Endothelial cell of umbilical vein (primary cell): ENCODE measurements at regions not wholly inside any gene's neighbourhood (a gene's known extent, or its start where the extent isn't known, plus 50 kb on each side); places are given as distances from the start of the nearest gene placed in this dataset.

ENCODE experiments used
- BruUV-seq: library from RNA; stranded (reverse); fragments of 400-500 nt; replicated peaks from 2 replicates; lab custom pipeline; 2021; lab: Mats Ljungman, UMichigan
- CTCF ChIA-PET: fragments of 300-600, 350-600 bp; sonication (Branson Sonifier 250); formaldehyde crosslinking; loops from one replicate; lab custom pipeline; 2021; ENCODE audit warnings: antibody characterized with exemption, inconsistent platforms; lab: Charles Lee
- POLR2A ChIA-PET: fragments of 300-600, 350-600 bp; sonication (Branson Sonifier 250); formaldehyde crosslinking; loops from one replicate; lab custom pipeline; 2021; ENCODE audit warnings: antibody characterized with exemption, inconsistent platforms; lab: Charles Lee
- DNase-seq: peaks from one replicate; pipeline ENCODE4 v3.0.0-alpha.2; 2011; ENCODE audit warnings: low read depth, low spot score
- FAIRE-seq: peaks from 2 replicates; lab custom pipeline; 2011; peaks lifted over from hg19 to GRCh38; lab: Jason Lieb, UNC
- H2AFZ ChIP-seq: 2 replicates; pipeline ENCODE4 v1.6.0; 2012; ENCODE audit warnings: low read depth, low read length, control low read depth, inconsistent platforms
- H3K27ac ChIP-seq: 2 replicates; pipeline ENCODE4 v1.5.1; 2011; ENCODE audit warnings: low read depth, mild to moderate bottlenecking, control low read depth, low read length, moderate library complexity; ENCODE audit not compliant: insufficient read depth
- H3K27me3 ChIP-seq, 2 experiments: 2 replicates each; pipeline versions ENCODE4 v1.6.0 to v1.6.1; 2011; ENCODE audit warnings: low read length in 2 of 2, mixed read lengths in 1 of 2; ENCODE audit not compliant: control insufficient read depth in 2 of 2, insufficient read depth in 2 of 2
- H3K36me3 ChIP-seq, 2 experiments: 2 replicates in 1 of 2; 3 replicates in 1 of 2; pipeline ENCODE4 v1.5.1; 2011; ENCODE audit warnings: low read length in 2 of 2, mild to moderate bottlenecking in 1 of 2, moderate library complexity in 1 of 2; ENCODE audit not compliant: control insufficient read depth in 2 of 2, insufficient read depth in 2 of 2; ENCODE audit errors: extremely low read depth in 1 of 2
- H3K4me1 ChIP-seq: 3 replicates; pipeline ENCODE4 v1.5.1; 2011; ENCODE audit warnings: mild to moderate bottlenecking, low read length; ENCODE audit not compliant: control insufficient read depth, insufficient read depth; ENCODE audit errors: extremely low read depth
- H3K4me2 ChIP-seq: 2 replicates; pipeline ENCODE4 v1.6.1; 2011; ENCODE audit warnings: low read length, control low read depth, mixed read lengths; ENCODE audit not compliant: insufficient read depth
- H3K4me3 ChIP-seq, 3 experiments: fragments of 200-600 bp in 1 of 3; sonication (generic), shearing (Covaris generic) in 1 of 3; replicated peaks in 1 of 3; 2 replicates each; pipeline ENCODE4 v1.5.1; 2011 to 2016; ENCODE audit warnings: control low read depth in 3 of 3, low read length in 3 of 3, mild to moderate bottlenecking in 2 of 3, inconsistent platforms in 1 of 3, low read depth in 1 of 3, moderate library complexity in 1 of 3; ENCODE audit not compliant: insufficient read depth in 1 of 3
- H3K79me2 ChIP-seq: 2 replicates; pipeline ENCODE4 v1.6.0; 2012; ENCODE audit warnings: low read length, inconsistent platforms; ENCODE audit not compliant: control insufficient read depth, insufficient read depth
- H3K9ac ChIP-seq: replicated peaks from 2 replicates; pipeline ENCODE3; 2011; ENCODE audit warnings: low read length, control low read depth; ENCODE audit not compliant: insufficient read depth; ENCODE audit errors: extremely low read depth
- H3K9me1 ChIP-seq: replicated peaks from 3 replicates; pipeline ENCODE4 v1.6.0; 2011; ENCODE audit warnings: mild to moderate bottlenecking, low read length; ENCODE audit not compliant: control insufficient read depth, insufficient read depth; ENCODE audit errors: extremely low read depth
- H3K9me3 ChIP-seq: replicated peaks from 2 replicates; pipeline ENCODE4 v1.5.1; 2012; ENCODE audit warnings: low read length, inconsistent platforms; ENCODE audit not compliant: control insufficient read depth, insufficient read depth
- H4K20me1 ChIP-seq: replicated peaks from 2 replicates; pipeline ENCODE3; 2011; ENCODE audit warnings: mild to moderate bottlenecking, low read length; ENCODE audit not compliant: control insufficient read depth, insufficient read depth; ENCODE audit errors: extremely low read depth
- CTCF ChIP-seq, 2 donors: IDR thresholded peaks; 1 replicate in 1 of 2; 2 replicates in 1 of 2; pipeline ENCODE4 v1.5.1; 2011; ENCODE audit warnings: low read length in 2 of 2, mild to moderate bottlenecking in 2 of 2, moderate library complexity in 2 of 2, control low read depth in 1 of 2, inconsistent platforms in 1 of 2, low read depth in 1 of 2; ENCODE audit not compliant: insufficient read depth in 1 of 2; ENCODE audit errors: extremely low read depth in 1 of 2
- EZH2 ChIP-seq: IDR thresholded peaks from 2 replicates; pipeline ENCODE4 v1.6.1; 2012; ENCODE audit warnings: borderline replicate concordance, low read depth, mild to moderate bottlenecking, moderate library complexity, low read length, inconsistent platforms; ENCODE audit not compliant: severe bottlenecking
- FOS ChIP-seq: IDR thresholded peaks from 2 replicates; pipeline ENCODE4 v1.6.1; 2011; ENCODE audit warnings: mild to moderate bottlenecking, low read length, moderate library complexity, borderline replicate concordance; ENCODE audit not compliant: insufficient read depth
- GATA2 ChIP-seq: IDR thresholded peaks from 2 replicates; pipeline ENCODE4 v1.7.0; 2011; ENCODE audit warnings: low read depth, mild to moderate bottlenecking, moderate library complexity, mixed read lengths, low read length; ENCODE audit not compliant: insufficient read length, insufficient read depth
- JUN ChIP-seq: IDR thresholded peaks from 2 replicates; pipeline ENCODE4 v1.6.1; 2011; ENCODE audit warnings: borderline replicate concordance, low read depth; ENCODE audit not compliant: insufficient read length, insufficient read depth
- MYC ChIP-seq: IDR thresholded peaks from one replicate; pipeline ENCODE4 v1.6.1; 2011; ENCODE audit warnings: mild to moderate bottlenecking, low read depth, low read length
- POLR2A ChIP-seq: IDR thresholded peaks from 2 replicates; pipeline ENCODE4 v1.6.1; 2012; ENCODE audit warnings: low read depth, mild to moderate bottlenecking, control low read depth, low read length
- POLR2AphosphoS5 ChIP-seq: IDR thresholded peaks from 2 replicates; pipeline ENCODE4 v1.6.1; 2012; ENCODE audit warnings: low read depth, mild to moderate bottlenecking, control low read depth, low read length, moderate library complexity; ENCODE audit not compliant: insufficient read depth
- dilution Hi-C: fragments of 300-500 bp; cut with MboI; formaldehyde crosslinking; loops from one replicate; pipeline ENCODE4 v1.15.0; 2019; ENCODE audit warnings: low sequenced_read_pairs; ENCODE audit not compliant: extremely low pct_ligation_motif_present
- intact Hi-C: fragments of 100-400 bp; cut with micrococcal nuclease; formaldehyde crosslinking; loops from one replicate; pipeline ENCODE4 v1.10.0; 2022
- TF ChIP-seq, protein P1 (sequence below): IDR thresholded peaks from 2 replicates; pipeline ENCODE4 v1.6.1; 2011; ENCODE audit not compliant: insufficient read depth, insufficient read length

DNA sequence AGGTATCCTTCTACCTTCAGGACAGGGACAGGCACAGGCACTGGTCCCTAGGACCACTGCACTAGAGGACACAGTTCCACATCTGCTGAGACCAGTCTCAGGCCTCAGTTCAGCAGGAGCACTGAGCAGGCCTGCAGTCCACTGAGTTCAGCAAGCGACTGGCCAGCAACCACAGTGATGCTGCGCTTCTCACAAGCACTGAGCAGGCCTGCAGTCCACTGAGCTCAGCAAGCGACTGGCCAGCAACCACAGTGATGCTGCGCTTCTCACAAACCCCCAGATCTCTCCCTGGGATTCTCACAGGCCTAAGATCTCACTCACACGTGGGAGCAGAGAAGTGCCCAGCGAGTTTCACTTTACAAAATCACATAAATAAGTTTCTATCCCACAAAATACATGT, 140.6 kb downstream of the IRS2 start:
- ChIA-PET POLR2A (no interaction called here), CTCF (interaction anchor here (1.9 kb wide), 1 partner anchor 22 kb away, joined by 5 read pairs; no protein-coding TSS in a partner anchor)
- Histone ChIP-seq H3K9ac (no peak overlapping the region), H3K79me2 (no peaks in the 10 kb centered on the region), H4K20me1 (no peaks in the 10 kb centered on the region), H3K36me3 (no peaks in the 10 kb centered on the region), H3K4me3 (no peak overlapping the region), H3K9me3 (peaks cover 2% of the 10 kb centered on the region), H3K27ac (no peak overlapping the region), H3K4me1 (no peaks in the 10 kb centered on the region), H3K27me3 (peaks cover 0 to 18% of the 10 kb centered on the region in 2 experiments), H3K9me1 (no peaks in the 10 kb centered on the region), H3K4me2 (no peak overlapping the region), H2AFZ (no peak overlapping the region)
- TF ChIP-seq FOS = no peak
- BruUV-seq = no TSS peak
- DNase-seq (no peak), FAIRE-seq (no peak)
- dilution Hi-C loops (no loop called here), intact Hi-C loops (no loop called here)

GRCh38 chr13:109644956-109645355, 141.4 kb downstream of the IRS2 start:
- no peak overlapping the region for H3K4me3 ChIP-seq
- H3K79me2 ChIP-seq = no peaks in the 10 kb centered on the region
- no peaks in the 10 kb centered on the region for H3K4me1 ChIP-seq
- ChIA-PET CTCF (no interaction called here), POLR2A (no interaction called here)
- no peaks in the 10 kb centered on the region for H3K36me3 ChIP-seq
- H2AFZ ChIP-seq = no peak overlapping the region
- no peaks in the 10 kb centered on the region for H3K9me1 ChIP-seq
- no peak overlapping the region for H3K27ac ChIP-seq
- no peak for FAIRE-seq
- intact Hi-C loops = no loop called here
- H3K4me2 ChIP-seq = no peak overlapping the region
- dilution Hi-C loops = no loop called here
- no peaks in the 10 kb centered on the region for H4K20me1 ChIP-seq
- TF ChIP-seq MYC (no peak), EZH2 (no peak), POLR2A (no peak), GATA2 (no peak), CTCF (IDR thresholded peaks at IDR 0.05; ENCODE audit: extremely low read depth in 1 of 2, insufficient read depth in 1 of 2, low read depth in 1 of 2, low read length in 2 of 2) (no peak), JUN (no peak), FOS (no peak), POLR2AphosphoS5 (no peak)
- TF ChIP-seq, protein P1, sequence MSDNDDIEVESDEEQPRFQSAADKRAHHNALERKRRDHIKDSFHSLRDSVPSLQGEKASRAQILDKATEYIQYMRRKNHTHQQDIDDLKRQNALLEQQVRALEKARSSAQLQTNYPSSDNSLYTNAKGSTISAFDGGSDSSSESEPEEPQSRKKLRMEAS = no peak
- no peak overlapping the region for H3K9ac ChIP-seq
- H3K27me3 ChIP-seq = peaks cover 0 to 12% of the 10 kb centered on the region in 2 experiments
- no TSS peak for BruUV-seq
- no peak for DNase-seq
- H3K9me3 ChIP-seq = peaks cover 2% of the 10 kb centered on the region
